K562 (cell line): ENCODE measurements at regions not wholly inside any gene's neighbourhood (a gene's known extent, or its start where the extent isn't known, plus 50 kb on each side); places are given as distances from the start of the nearest gene placed in this dataset.

Source experiments
- ATAC-seq: fragments of 200-7000 bp; cut with Tn5 transposase; 3 replicates; pipeline ENCODE4 v1.9.1; 2020; ENCODE audit warnings: moderate library complexity
- BruUV-seq: library from RNA; stranded (reverse); fragments of 400-500 nt; replicated peaks from 2 replicates; lab custom pipeline; 2021; lab: Mats Ljungman, UMichigan
- CTCF ChIA-PET: fragments of 300-600 bp; formaldehyde crosslinking; extraction: SDS; loops from one replicate; lab custom pipeline; 2021; ENCODE audit warnings: low intra/inter-chr PET ratio; lab: Yijun Ruan, JAX
- POLR2A ChIA-PET: fragments of 300-600, 350-650 bp; sonication (Branson Sonifier 250); formaldehyde crosslinking; extraction: SDS; loops from one replicate; lab custom pipeline; 2021; ENCODE audit warnings: antibody characterized with exemption, inconsistent platforms; lab: Yijun Ruan, JAX
- DNase-seq, 4 experiments: peaks; one replicate each; pipeline versions ENCODE4 v3.0.0 to v3.0.0-alpha.2; 2011 to 2018; ENCODE audit warnings: low spot score in 3 of 4, mixed read lengths in 3 of 4; ENCODE audit errors: extremely low read depth in 1 of 4
- FAIRE-seq: peaks from 2 replicates; lab custom pipeline; 2011; peaks lifted over from hg19 to GRCh38; lab: Jason Lieb, UNC
- H2AFZ ChIP-seq: 2 replicates; pipeline ENCODE4 v1.6.0; 2011; ENCODE audit warnings: low read depth, low read length, control low read depth, inconsistent platforms
- H3K27ac ChIP-seq: fragments of 200-600 bp; 3 replicates; pipeline ENCODE4 v1.8.0; 2011; ENCODE audit warnings: low read depth, mild to moderate bottlenecking, control low read depth, inconsistent platforms, low read length, moderate library complexity, mixed read lengths; ENCODE audit errors: extremely low read depth
- H3K27me3 ChIP-seq, 2 experiments: fragments of 300-600 bp in 1 of 2; 2 replicates in 1 of 2; 3 replicates in 1 of 2; pipeline versions ENCODE4 v1.6.0 to v1.8.0; 2011; ENCODE audit warnings: inconsistent platforms in 2 of 2, low read length in 2 of 2, mild to moderate bottlenecking in 1 of 2, mixed read lengths in 1 of 2, moderate library complexity in 1 of 2; ENCODE audit not compliant: control insufficient read depth in 2 of 2, insufficient read depth in 2 of 2
- H3K36me3 ChIP-seq: fragments of 300-600 bp; 3 replicates; pipeline ENCODE4 v1.8.0; 2011; ENCODE audit warnings: mild to moderate bottlenecking, low read length, inconsistent platforms; ENCODE audit not compliant: control insufficient read depth, insufficient read depth
- H3K4me1 ChIP-seq, 2 experiments: fragments of 200-600 bp in 1 of 2; replicated peaks in 1 of 2; 2 replicates in 1 of 2; 3 replicates in 1 of 2; pipeline versions ENCODE4 v1.5.1 to v1.8.0; 2011; ENCODE audit warnings: inconsistent platforms in 2 of 2, low read length in 2 of 2, mild to moderate bottlenecking in 1 of 2, mixed read lengths in 1 of 2, moderate library complexity in 1 of 2; ENCODE audit not compliant: control insufficient read depth in 2 of 2, insufficient read depth in 2 of 2
- H3K4me2 ChIP-seq: 2 replicates; pipeline ENCODE4 v1.6.1; 2011; ENCODE audit warnings: low read length, control low read depth, inconsistent platforms, mixed read lengths; ENCODE audit not compliant: insufficient read depth
- H3K4me3 ChIP-seq: fragments of 200-600 bp; sonication (generic), shearing (Covaris generic); 2 replicates; pipeline ENCODE4 v1.5.1; 2016; ENCODE audit warnings: control low read depth, inconsistent platforms
- H3K79me2 ChIP-seq: fragments of 200-600 bp; 3 replicates; pipeline ENCODE4 v1.8.0; 2011; ENCODE audit warnings: low read length, inconsistent platforms; ENCODE audit not compliant: control insufficient read depth, insufficient read depth
- H3K9ac ChIP-seq, 2 experiments: 2 replicates each; pipeline versions ENCODE4 v1.6.0 to v1.6.1; 2011; ENCODE audit warnings: low read depth in 2 of 2, low read length in 2 of 2, control low read depth in 1 of 2, inconsistent platforms in 1 of 2, mild to moderate bottlenecking in 1 of 2, mixed read lengths in 1 of 2; ENCODE audit not compliant: insufficient read depth in 1 of 2
- H3K9me1 ChIP-seq: one replicate; pipeline ENCODE4 v1.6.0; 2011; ENCODE audit warnings: inconsistent platforms, mild to moderate bottlenecking, low read length, moderate library complexity; ENCODE audit not compliant: control insufficient read depth, insufficient read depth
- H3K9me3 ChIP-seq: replicated peaks from 2 replicates; pipeline ENCODE4 v1.5.1; 2011; ENCODE audit warnings: low read depth, low read length, inconsistent platforms; ENCODE audit not compliant: control insufficient read depth, insufficient read depth
- H4K20me1 ChIP-seq: replicated peaks from 2 replicates; pipeline ENCODE4 v1.6.1; 2011; ENCODE audit warnings: low read length, inconsistent platforms, mixed read lengths; ENCODE audit not compliant: control insufficient read depth, insufficient read depth
- ARID3B ChIP-seq: fragments of 250-450 bp; sonication (Bioruptor Pico); IDR thresholded peaks from 2 replicates; pipeline ENCODE4 v1.4.0; 2020; ENCODE audit warnings: borderline replicate concordance
- CBX5 ChIP-seq: IDR thresholded peaks from 2 replicates; pipeline ENCODE4 v1.6.1; 2014; ENCODE audit warnings: low read depth, borderline replicate concordance
- CEBPB ChIP-seq: fragments of 450-650 bp; IDR thresholded peaks from 2 replicates; pipeline ENCODE4 v1.6.1; 2016; ENCODE audit warnings: missing genetic modification characterization, missing compliant biosample characterization
- CREB5 ChIP-seq: fragments of 250-450 bp; sonication (Bioruptor Pico); IDR thresholded peaks from 2 replicates; pipeline ENCODE4 v1.5.0; 2020; ENCODE audit warnings: mild to moderate bottlenecking
- EP400 ChIP-seq: fragments of 450-650 bp; IDR thresholded peaks from 2 replicates; pipeline ENCODE4 v1.6.1; 2017; ENCODE audit warnings: antibody characterized with exemption, mild to moderate bottlenecking, moderate library complexity
- ETS2 ChIP-seq: IDR thresholded peaks from 2 replicates; pipeline ENCODE4 v1.6.1; 2016; ENCODE audit warnings: borderline replicate concordance, missing genetic modification characterization, mild to moderate bottlenecking, moderate library complexity, missing compliant biosample characterization; ENCODE audit not compliant: poor library complexity, severe bottlenecking
- FOXJ3 ChIP-seq: sonication (generic); formaldehyde crosslinking; IDR thresholded peaks from 2 replicates; pipeline ENCODE4 v1.4.0; 2020; ENCODE audit warnings: mild to moderate bottlenecking, missing genetic modification reagents
- MEIS2 ChIP-seq: fragments of 450-650 bp; IDR thresholded peaks from 2 replicates; pipeline ENCODE4 v1.6.1; 2014; ENCODE audit warnings: mild to moderate bottlenecking; ENCODE audit not compliant: partially characterized antibody
- NONO ChIP-seq, 2 experiments: fragments of 200-400 bp in 1 of 2; fragments of 450-650 bp in 1 of 2; formaldehyde crosslinking in 1 of 2; IDR thresholded peaks; 2 replicates each; pipeline ENCODE4 v1.6.1; 2017; ENCODE audit warnings: low read depth in 2 of 2, mild to moderate bottlenecking in 2 of 2, moderate library complexity in 2 of 2, low read length in 1 of 2
- RFX5 ChIP-seq: IDR thresholded peaks from 2 replicates; pipeline ENCODE4 v1.6.1; 2011; ENCODE audit warnings: low read depth, mild to moderate bottlenecking, improper control_type of control experiment, low read length
- SP2 ChIP-seq: IDR thresholded peaks from 2 replicates; pipeline ENCODE4 v1.6.1; 2011; ENCODE audit warnings: mild to moderate bottlenecking, low read depth, low read length, moderate library complexity; ENCODE audit not compliant: poor library complexity, severe bottlenecking; ENCODE audit errors: extremely low read depth
- TOE1 ChIP-seq, 2 experiments: fragments of 450-650 bp in 1 of 2; sonication (generic) in 1 of 2; formaldehyde crosslinking in 1 of 2; IDR thresholded peaks; 2 replicates each; pipeline versions ENCODE4 v1.7.1 to v1.8.0; 2016 to 2022; ENCODE audit warnings: borderline replicate concordance in 2 of 2, mild to moderate bottlenecking in 2 of 2, antibody characterized with exemption in 1 of 2, inconsistent platforms in 1 of 2, low read depth in 1 of 2, missing genetic modification reagents in 1 of 2, moderate library complexity in 1 of 2
- ZNF431 ChIP-seq: sonication (generic); formaldehyde crosslinking; IDR thresholded peaks from 2 replicates; pipeline ENCODE4 v1.8.0; 2022; ENCODE audit warnings: mild to moderate bottlenecking, missing genetic modification reagents
- WGBS: fragments of 100-300 bp; shearing (Covaris generic); methylation state at CpG from one replicate; pipeline ENCODE4 v1.1.6; 2016; ENCODE audit warnings: low coverage, mixed read lengths; ENCODE audit not compliant: insufficient coverage; ENCODE audit errors: missing lambda C conversion rate; 5-methylcytosine and 5-hydroxymethylcytosine counted together
- in situ Hi-C: fragments of 300-500 bp; cut with MboI; formaldehyde crosslinking; loops from 4 replicates; pipeline ENCODE4 v1.15.0; 2018; ENCODE audit warnings: inconsistent platforms, mixed read lengths
- intact Hi-C: fragments of 100-400 bp; cut with micrococcal nuclease; formaldehyde crosslinking; loops from 2 replicates; pipeline ENCODE4 v1.14.2; 2022
- TF ChIP-seq, protein P1 (sequence below): fragments of 250-450 bp; sonication (Bioruptor Pico); IDR thresholded peaks from 2 replicates; pipeline ENCODE4 v1.4.0; 2020

- Histone ChIP-seq H3K4me2 (no peak overlapping the region), H3K27ac (no peak overlapping the region), H3K9ac (no peak overlapping the region), H3K9me1 (no peaks in the 10 kb centered on the region), H3K9me3 (no peaks in the 10 kb centered on the region), H3K4me1 (no peaks in the 10 kb centered on the region), H3K36me3 (no peaks in the 10 kb centered on the region), H4K20me1 (no peaks in the 10 kb centered on the region), H3K27me3 (no peaks in the 10 kb centered on the region), H3K4me3 (no peak overlapping the region), H2AFZ (no peak overlapping the region), H3K79me2 (no peaks in the 10 kb centered on the region)
- ChIA-PET POLR2A (no interaction called here), CTCF (no interaction called here)
- intact Hi-C loops (no loop called here), in situ Hi-C loops (no loop called here)
- no peak for ATAC-seq
- DNase-seq, result no peak
- no peak for FAIRE-seq
- 4% methylated on average over 4 of the region's 5 CpGs for WGBS
- no TSS peak for BruUV-seq
- no peak for TF ChIP-seq CEBPB
- TF ChIP-seq CBX5, result no peak
- TF ChIP-seq TOE1 (IDR thresholded peaks at IDR 0.05; ENCODE audit: borderline replicate concordance), result no peak
- TF ChIP-seq TOE1 (CRISPR knock-in tag; IDR thresholded peaks at IDR 0.05; ENCODE audit: borderline replicate concordance, low read depth), result no peak
- no peak for TF ChIP-seq CREB5 (CRISPR knock-in tag)
- TF ChIP-seq NONO (IDR thresholded peaks at IDR 0.05; ENCODE audit: low read depth in 2 of 2, low read length in 1 of 2), result no peak
- no peak for TF ChIP-seq SP2
- no peak for TF ChIP-seq ZNF431 (CRISPR knock-in tag)
- no peak for TF ChIP-seq MEIS2
- no peak for TF ChIP-seq RFX5
- TF ChIP-seq, protein P1, sequence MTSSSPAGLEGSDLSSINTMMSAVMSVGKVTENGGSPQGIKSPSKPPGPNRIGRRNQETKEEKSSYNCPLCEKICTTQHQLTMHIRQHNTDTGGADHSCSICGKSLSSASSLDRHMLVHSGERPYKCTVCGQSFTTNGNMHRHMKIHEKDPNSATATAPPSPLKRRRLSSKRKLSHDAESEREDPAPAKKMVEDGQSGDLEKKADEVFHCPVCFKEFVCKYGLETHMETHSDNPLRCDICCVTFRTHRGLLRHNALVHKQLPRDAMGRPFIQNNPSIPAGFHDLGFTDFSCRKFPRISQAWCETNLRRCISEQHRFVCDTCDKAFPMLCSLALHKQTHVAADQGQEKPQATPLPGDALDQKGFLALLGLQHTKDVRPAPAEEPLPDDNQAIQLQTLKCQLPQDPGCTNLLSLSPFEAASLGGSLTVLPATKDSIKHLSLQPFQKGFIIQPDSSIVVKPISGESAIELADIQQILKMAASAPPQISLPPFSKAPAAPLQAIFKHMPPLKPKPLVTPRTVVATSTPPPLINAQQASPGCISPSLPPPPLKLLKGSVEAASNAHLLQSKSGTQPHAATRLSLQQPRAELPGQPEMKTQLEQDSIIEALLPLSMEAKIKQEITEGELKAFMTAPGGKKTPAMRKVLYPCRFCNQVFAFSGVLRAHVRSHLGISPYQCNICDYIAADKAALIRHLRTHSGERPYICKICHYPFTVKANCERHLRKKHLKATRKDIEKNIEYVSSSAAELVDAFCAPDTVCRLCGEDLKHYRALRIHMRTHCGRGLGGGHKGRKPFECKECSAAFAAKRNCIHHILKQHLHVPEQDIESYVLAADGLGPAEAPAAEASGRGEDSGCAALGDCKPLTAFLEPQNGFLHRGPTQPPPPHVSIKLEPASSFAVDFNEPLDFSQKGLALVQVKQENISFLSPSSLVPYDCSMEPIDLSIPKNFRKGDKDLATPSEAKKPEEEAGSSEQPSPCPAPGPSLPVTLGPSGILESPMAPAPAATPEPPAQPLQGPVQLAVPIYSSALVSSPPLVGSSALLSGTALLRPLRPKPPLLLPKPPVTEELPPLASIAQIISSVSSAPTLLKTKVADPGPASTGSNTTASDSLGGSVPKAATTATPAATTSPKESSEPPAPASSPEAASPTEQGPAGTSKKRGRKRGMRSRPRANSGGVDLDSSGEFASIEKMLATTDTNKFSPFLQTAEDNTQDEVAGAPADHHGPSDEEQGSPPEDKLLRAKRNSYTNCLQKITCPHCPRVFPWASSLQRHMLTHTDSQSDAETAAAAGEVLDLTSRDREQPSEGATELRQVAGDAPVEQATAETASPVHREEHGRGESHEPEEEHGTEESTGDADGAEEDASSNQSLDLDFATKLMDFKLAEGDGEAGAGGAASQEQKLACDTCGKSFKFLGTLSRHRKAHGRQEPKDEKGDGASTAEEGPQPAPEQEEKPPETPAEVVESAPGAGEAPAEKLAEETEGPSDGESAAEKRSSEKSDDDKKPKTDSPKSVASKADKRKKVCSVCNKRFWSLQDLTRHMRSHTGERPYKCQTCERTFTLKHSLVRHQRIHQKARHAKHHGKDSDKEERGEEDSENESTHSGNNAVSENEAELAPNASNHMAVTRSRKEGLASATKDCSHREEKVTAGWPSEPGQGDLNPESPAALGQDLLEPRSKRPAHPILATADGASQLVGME (CRISPR knock-in tag), result no peak
- TF ChIP-seq EP400, result no peak
- no peak for TF ChIP-seq ETS2 (tag)
- no peak for TF ChIP-seq FOXJ3 (CRISPR knock-in tag)
- TF ChIP-seq ARID3B, result no peak
Observed at GRCh38 chr18:77512152-77512551, 262.5 kb downstream of the GALR1 start.
